Suppressor macrophage treated with lipopolysaccharide for 1 hour (primary cell): ENCODE measurements at regions not wholly inside any gene's neighbourhood (a gene's known extent, or its start where the extent isn't known, plus 50 kb on each side); places are given as distances from the start of the nearest gene placed in this dataset.

Experiments used
- DNase-seq, 3 donors: peaks; one replicate each; pipeline ENCODE4 v3.0.0-alpha.2; 2020 to 2022

DNA sequence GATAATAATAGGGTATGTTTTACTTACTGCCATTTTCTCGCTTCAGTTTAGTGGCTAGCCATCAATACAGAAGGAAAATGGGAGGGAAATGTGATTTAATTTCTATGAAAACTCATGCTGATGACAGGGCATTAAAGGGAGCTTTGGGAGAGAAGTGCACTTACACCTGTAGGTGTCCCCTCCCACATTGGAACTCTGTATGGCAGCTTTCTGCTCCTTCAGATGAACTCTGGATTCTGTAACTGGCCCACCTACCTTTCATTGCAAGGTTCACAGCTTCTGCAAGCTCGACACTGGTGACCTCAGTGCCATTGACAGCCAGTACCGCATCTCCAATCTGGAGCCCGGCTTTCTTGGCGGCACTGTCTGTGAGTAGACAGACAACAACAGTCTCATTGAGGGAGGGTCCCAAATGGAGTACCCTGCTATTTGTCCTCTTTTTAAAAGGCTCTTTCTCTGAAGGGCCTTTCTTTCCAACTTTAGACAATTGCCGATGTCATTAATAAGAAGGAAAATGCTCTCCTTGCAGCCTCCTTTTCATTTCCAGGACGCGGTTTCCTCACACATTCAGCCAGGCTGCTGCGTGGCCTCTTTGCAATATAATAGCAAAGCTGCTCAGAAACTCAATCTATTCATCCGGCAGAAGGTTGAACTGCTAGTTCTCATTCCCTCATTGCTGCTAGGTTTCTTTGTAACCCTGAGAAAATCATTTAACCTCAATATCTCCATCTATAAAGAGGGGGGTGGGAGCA is 63.6 kb downstream of the NUDT12 start:
- no peak for DNase-seq

GRCh38 chr5:103498211-103498610 is 64.4 kb downstream of the NUDT12 start:
- DNase-seq: no peak

GRCh38 chr5:103497781-103498180 is 64.8 kb downstream of the NUDT12 start:
- DNase-seq: no peak

GRCh38 chr5:103490030-103490739 is 72.4 kb downstream of the NUDT12 start:
- no peak for DNase-seq

DNA sequence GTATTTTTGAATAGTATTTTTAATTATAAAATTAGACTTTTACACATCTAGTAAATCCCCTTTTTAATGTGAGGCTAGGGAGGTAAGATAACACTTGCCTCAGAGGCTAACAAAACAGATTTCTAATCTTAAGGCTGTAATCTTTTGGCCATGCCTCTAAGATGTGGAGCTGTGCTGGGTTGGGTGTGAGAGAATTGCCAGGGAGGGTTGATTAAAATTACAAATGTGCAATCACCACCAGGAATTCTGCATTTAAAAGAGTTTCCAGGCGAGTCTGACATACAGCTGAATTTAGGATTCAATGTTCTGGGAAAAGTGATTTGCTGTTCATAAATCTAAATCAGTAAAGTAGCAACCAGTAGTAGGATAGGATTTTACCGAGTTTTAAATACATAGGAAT is 73.3 kb downstream of the NUDT12 start:
- DNase-seq: no peak

- DNase-seq: no peak
Measured at GRCh38 chr5:103487822-103488493, 74.6 kb downstream of the NUDT12 start.

GRCh38 chr5:103487218-103487617 is 75.4 kb downstream of the NUDT12 start:
- DNase-seq: no peak

GRCh38 chr5:103486739-103487138 is 75.8 kb downstream of the NUDT12 start:
- DNase-seq: no peak

DNA sequence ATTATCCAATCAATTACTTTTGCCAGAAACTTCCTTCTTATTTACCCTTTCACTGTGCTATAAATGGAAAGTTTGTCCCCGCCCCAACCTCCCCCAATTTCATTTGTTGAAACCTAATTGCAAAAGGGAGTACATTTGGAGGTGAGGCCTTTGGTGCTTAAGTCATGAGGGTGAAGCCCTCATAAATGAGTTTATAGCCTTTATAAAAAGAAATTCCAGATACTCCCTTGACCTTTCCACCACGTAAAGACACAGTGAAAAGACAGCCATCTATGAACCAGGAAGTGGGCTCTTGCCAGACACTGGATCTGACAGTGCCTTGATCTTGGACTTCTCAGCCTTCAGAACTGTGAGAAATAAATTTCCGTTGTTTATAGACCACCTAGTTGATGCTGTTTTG is 82.3 kb downstream of the NUDT12 start:
- no peak for DNase-seq

DNA sequence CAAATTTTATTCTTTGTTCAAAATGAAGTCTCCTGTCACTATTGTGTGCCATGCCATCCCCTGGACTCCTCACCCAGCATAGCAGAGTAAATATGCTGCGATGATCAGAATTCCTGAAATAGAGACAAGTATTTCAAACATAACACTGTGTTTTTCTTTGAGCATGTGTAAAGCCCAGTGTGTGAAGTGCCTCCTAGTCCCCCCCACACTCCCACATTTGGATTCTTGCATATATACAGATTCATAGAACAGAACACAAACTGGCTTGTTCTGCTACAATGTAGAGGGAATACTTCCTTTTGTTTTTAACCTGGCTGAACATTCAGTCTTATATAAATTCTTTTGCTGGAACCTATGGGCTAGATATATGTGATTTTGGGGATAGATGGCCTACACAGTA is 84.9 kb downstream of the NUDT12 start:
- no peak for DNase-seq

DNA sequence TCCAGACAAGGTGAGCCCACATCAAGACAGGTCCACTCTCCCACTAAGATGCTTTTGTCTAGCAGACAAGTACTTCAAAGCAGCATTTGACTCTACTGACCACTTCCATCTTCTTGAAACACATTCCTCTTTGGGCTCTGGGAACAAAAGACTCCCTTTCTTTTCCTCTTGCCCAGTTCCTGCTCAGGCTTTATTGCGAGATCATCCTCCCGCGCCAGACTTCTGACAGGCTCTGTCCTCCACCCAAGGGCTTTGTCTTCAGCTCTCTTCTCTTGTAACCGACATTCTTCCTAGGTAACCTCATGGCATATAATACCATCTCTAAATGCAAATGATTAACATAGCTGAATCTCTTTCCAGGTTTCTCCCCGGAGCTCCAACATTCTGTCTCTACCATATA is 85.8 kb downstream of the NUDT12 start:
- no peak for DNase-seq

DNA sequence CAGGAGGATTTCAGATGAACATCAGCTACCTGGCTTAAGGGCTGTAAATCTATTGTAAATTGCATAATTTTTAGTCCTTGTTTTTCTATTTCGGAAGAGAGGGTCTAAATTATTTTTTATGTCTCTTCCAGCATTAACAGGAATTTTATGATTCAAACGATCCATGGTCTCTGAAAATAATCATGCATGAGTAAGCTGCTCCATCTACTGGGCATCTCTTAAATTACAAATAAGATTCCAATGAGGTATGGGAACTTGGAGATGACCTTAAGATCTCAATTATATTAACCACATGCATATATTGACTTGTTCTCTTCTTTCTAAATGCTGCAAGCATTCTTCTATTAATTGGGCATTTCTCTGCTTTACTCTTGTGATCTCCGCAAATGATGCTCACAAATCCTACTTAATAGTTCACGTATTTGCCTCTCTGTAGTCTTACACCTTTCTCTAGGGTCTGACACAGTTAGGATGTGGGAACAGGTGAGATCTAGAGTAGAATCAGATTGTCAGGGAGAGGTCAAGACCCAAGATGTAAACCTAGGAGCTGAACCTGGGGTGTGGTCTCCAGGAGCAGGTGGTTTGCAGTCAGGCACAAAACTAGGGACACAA is 86.9 kb downstream of the NUDT12 start:
- DNase-seq: peak; percentile 55 to 78 (median 66)

- no peak for DNase-seq
Measured at GRCh38 chr5:103474677-103475076, 87.9 kb downstream of the NUDT12 start.

GRCh38 chr5:103473725-103474124 is 88.9 kb downstream of the NUDT12 start:
- DNase-seq: no peak

GRCh38 chr5:103472830-103473229 is 89.8 kb downstream of the NUDT12 start:
- DNase-seq: peak in 1 of 3 donors; percentile 20

GRCh38 chr5:103472265-103472664 is 90.3 kb downstream of the NUDT12 start:
- no peak for DNase-seq

DNA sequence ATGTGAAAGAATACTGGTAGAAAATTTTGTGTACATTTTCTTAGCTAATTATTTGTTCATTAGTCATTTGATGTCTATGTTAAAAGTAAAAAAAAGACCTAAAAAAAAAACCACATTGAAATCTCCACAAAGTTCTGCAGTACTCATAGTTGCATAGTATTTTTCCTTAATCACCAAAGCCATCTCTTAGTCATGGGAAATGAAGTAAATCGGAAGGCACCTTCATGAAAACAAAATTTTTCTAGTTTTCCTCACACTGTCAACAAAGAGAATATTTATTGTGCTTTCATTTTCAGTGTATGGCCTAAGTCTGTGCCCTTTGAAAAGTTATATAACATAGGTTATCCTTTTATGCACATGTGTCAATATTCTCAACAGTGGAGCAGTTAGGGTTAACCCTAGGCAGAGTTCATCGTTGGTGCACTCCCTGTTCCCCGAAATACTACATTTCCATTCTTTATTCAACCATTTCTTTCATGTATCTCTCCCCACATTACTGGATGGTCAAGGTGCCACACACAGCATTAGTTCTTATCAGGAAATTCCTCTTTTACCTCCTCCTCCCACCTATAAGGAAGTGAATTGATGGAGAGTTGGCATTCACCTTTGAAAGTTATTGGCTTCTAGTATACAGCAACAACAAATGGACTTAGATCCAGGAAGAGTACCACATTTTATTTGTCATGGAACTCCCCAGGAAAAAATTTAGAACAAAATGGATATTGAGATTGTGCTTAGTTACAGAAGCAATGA is 93.1 kb downstream of the NUDT12 start:
- no peak for DNase-seq

DNA sequence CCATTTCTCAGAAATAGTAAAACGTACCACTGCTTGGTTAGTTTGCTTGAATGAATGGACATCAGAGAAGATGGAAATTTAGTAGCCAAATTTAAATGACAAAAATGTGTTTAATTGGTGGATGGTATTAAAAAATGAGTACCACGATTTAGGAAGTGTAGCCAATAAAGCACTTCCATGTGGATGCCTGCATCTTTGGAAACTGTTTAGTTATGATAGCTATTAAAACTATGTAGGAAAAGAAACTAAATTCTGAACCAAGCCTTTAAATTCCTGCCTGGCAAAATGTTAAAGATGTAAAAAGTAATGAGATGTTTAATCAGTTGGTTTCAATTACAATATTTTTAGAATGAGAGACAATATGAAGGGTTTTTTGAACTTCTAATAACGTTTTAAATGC is 94.8 kb downstream of the NUDT12 start:
- no peak for DNase-seq

GRCh38 chr5:103466495-103466894 is 96.1 kb downstream of the NUDT12 start:
- DNase-seq: no peak

DNA sequence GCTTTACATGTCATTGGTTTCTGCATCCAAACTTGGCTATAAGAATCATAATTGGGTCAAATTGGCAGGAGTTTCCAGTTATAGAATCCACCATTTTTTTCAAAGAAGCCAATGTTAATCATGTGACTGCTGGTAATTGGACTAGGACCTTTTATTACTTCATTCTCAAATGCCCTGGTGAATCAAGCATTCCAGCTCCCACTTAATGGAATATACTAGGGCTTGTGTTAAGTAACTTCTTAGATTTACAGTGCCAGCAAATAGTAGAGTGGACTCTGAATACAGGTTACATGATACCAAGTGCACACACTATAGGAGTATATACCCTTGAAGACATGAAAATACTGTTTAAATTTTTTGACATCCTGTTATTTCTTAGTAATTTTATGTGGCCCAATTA is 96.7 kb downstream of the NUDT12 start:
- DNase-seq: no peak

GRCh38 chr5:103464835-103465484 is 97.6 kb downstream of the NUDT12 start:
- DNase-seq: no peak

GRCh38 chr5:103463261-103463660 is 99.3 kb downstream of the NUDT12 start:
- no peak for DNase-seq
